MM.1S (cell line): ENCODE measurements at regions not wholly inside any gene's neighbourhood (a gene's known extent, or its start where the extent isn't known, plus 50 kb on each side); places are given as distances from the start of the nearest gene placed in this dataset.

ENCODE experiments used
- DNase-seq: peaks from one replicate; pipeline ENCODE4 v3.0.0-alpha.2; 2015
- H2AFZ ChIP-seq: fragments of 300-600 bp; sonication (generic); 2 replicates; pipeline ENCODE4 v1.6.0; 2016; ENCODE audit warnings: antibody characterized with exemption, low read length
- H3F3A ChIP-seq: fragments of 300-600 bp; sonication (generic); 2 replicates; pipeline ENCODE4 v1.6.1; 2016; ENCODE audit warnings: mild to moderate bottlenecking, antibody characterized with exemption, low read length, moderate library complexity, mixed read lengths; ENCODE audit not compliant: insufficient read depth
- H3K27ac ChIP-seq: fragments of 300-600 bp; sonication (generic); 2 replicates; pipeline ENCODE4 v1.5.1; 2016; ENCODE audit warnings: mild to moderate bottlenecking, low read length
- H3K27me3 ChIP-seq: fragments of 300-600 bp; sonication (generic); replicated peaks from 2 replicates; pipeline ENCODE4 v1.6.0; 2016; ENCODE audit warnings: low read length; ENCODE audit not compliant: insufficient read depth
- H3K36me3 ChIP-seq: fragments of 300-600 bp; sonication (generic); replicated peaks from 2 replicates; pipeline ENCODE4 v1.6.1; 2016; ENCODE audit warnings: mild to moderate bottlenecking, low read length, mixed read lengths; ENCODE audit not compliant: insufficient read depth
- H3K4me1 ChIP-seq: fragments of 300-600 bp; sonication (generic); 2 replicates; pipeline ENCODE4 v1.6.1; 2016; ENCODE audit warnings: low read length, mixed read lengths
- H3K4me2 ChIP-seq: fragments of 300-600 bp; sonication (generic); 2 replicates; pipeline ENCODE4 v1.6.0; 2016; ENCODE audit warnings: low read depth, low read length
- H3K4me3 ChIP-seq: fragments of 300-600 bp; sonication (generic); 2 replicates; pipeline ENCODE4 v1.5.1; 2016; ENCODE audit warnings: low read length, mixed read lengths
- H3K79me2 ChIP-seq: fragments of 300-600 bp; sonication (generic); 2 replicates; pipeline ENCODE4 v1.6.1; 2016; ENCODE audit warnings: mixed run types, low read length, mixed read lengths
- H3K9ac ChIP-seq: fragments of 300-600 bp; sonication (generic); 2 replicates; pipeline ENCODE4 v1.6.1; 2016; ENCODE audit warnings: low read length, mixed read lengths
- H3K9me2 ChIP-seq: fragments of 300-600 bp; sonication (generic); replicated peaks from 2 replicates; pipeline ENCODE4 v1.6.1; 2016; ENCODE audit warnings: mild to moderate bottlenecking, low read length, mixed read lengths; ENCODE audit not compliant: insufficient read depth
- H3K9me3 ChIP-seq: fragments of 300-600 bp; sonication (generic); replicated peaks from 2 replicates; pipeline ENCODE4 v1.6.1; 2016; ENCODE audit warnings: mild to moderate bottlenecking, low read length, mixed read lengths; ENCODE audit not compliant: insufficient read depth
- H4K20me1 ChIP-seq: fragments of 300-600 bp; sonication (generic); 2 replicates; pipeline ENCODE4 v1.6.1; 2016; ENCODE audit warnings: mild to moderate bottlenecking, low read length, moderate library complexity, mixed read lengths; ENCODE audit not compliant: insufficient read depth
- CTCF ChIP-seq: fragments of 300-600 bp; sonication (generic); IDR thresholded peaks from 2 replicates; pipeline ENCODE4 v1.5.1; 2016; ENCODE audit warnings: antibody characterized with exemption, low read length, mixed read lengths
- EZH2 ChIP-seq: fragments of 300-600 bp; sonication (generic); optimal IDR thresholded peaks from 2 replicates; pipeline ENCODE3; 2017; ENCODE audit warnings: low read depth, mild to moderate bottlenecking, antibody characterized with exemption, low read length, mixed read lengths
- EZH2phosphoT487 ChIP-seq: fragments of 300-600 bp; sonication (generic); IDR thresholded peaks from 2 replicates; pipeline ENCODE4 v1.6.1; 2018; ENCODE audit warnings: antibody characterized with exemption, low read length

DNA sequence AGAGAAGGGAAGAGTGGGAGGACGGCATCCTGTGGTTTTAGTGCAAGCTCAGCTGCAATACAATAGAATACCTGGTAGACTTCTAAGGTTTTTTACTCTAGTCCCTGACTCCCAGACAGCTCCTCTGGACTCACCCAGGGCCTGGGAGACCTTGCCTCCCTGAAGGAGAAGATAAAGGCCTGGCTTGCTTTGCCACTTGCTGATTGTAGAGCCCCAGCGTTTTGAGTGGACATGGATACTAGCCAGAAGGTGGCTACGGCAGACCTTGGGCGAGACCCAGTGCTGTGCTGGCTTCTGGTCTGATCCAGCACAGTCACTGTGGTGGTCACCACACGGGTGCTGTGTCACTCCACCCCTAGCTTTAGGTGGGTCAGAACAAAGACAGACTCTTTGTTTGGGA lies 72.2 kb upstream of the TTC14 start:
- H3K4me1 ChIP-seq = no peaks in the 10 kb centered on the region
- H3K9me3 ChIP-seq = no peaks in the 10 kb centered on the region
- DNase-seq = no peak
- H3F3A ChIP-seq = no peaks in the 10 kb centered on the region
- no peak overlapping the region for H3K27ac ChIP-seq
- H3K4me3 ChIP-seq = no peak overlapping the region
- H3K27me3 ChIP-seq = no peaks in the 10 kb centered on the region
- H3K4me2 ChIP-seq = no peak overlapping the region
- no peaks in the 10 kb centered on the region for H4K20me1 ChIP-seq
- no peak overlapping the region for H3K9ac ChIP-seq
- H3K79me2 ChIP-seq = no peaks in the 10 kb centered on the region
- no peak overlapping the region for H2AFZ ChIP-seq
- TF ChIP-seq EZH2 (no peak), EZH2phosphoT487 (no peak), CTCF (no peak)
- H3K9me2 ChIP-seq = no peaks in the 10 kb centered on the region
- H3K36me3 ChIP-seq = no peaks in the 10 kb centered on the region

DNA sequence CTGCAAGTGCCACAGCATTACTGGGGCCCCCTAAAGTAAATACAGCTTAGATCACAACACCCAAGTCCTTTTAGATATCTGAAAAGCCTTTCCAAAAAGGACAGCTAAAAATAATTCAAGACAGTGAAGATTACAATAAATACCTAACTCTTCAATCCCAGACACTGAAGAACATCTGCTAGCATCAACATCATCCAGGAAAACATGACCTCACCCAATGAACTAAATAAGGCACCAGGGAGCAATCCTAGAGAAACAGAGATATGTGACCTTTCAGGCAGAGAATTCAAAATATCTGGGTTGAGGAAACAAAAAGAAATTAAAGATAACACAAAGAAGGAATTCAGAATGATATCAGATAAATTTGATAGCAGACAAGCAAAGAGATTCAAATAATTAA lies 71.7 kb upstream of the TTC14 start:
- Histone ChIP-seq H3K27me3 (no peaks in the 10 kb centered on the region), H3K4me3 (no peak overlapping the region), H3F3A (no peaks in the 10 kb centered on the region), H3K4me1 (no peaks in the 10 kb centered on the region), H4K20me1 (no peaks in the 10 kb centered on the region), H2AFZ (no peak overlapping the region), H3K79me2 (no peaks in the 10 kb centered on the region), H3K4me2 (no peak overlapping the region), H3K36me3 (no peaks in the 10 kb centered on the region), H3K27ac (no peak overlapping the region), H3K9ac (no peak overlapping the region; the same call in 1 of the 2 replicates), H3K9me2 (no peaks in the 10 kb centered on the region), H3K9me3 (no peaks in the 10 kb centered on the region)
- no peak for DNase-seq
- TF ChIP-seq EZH2phosphoT487 (no peak), CTCF (no peak), EZH2 (no peak)

DNA sequence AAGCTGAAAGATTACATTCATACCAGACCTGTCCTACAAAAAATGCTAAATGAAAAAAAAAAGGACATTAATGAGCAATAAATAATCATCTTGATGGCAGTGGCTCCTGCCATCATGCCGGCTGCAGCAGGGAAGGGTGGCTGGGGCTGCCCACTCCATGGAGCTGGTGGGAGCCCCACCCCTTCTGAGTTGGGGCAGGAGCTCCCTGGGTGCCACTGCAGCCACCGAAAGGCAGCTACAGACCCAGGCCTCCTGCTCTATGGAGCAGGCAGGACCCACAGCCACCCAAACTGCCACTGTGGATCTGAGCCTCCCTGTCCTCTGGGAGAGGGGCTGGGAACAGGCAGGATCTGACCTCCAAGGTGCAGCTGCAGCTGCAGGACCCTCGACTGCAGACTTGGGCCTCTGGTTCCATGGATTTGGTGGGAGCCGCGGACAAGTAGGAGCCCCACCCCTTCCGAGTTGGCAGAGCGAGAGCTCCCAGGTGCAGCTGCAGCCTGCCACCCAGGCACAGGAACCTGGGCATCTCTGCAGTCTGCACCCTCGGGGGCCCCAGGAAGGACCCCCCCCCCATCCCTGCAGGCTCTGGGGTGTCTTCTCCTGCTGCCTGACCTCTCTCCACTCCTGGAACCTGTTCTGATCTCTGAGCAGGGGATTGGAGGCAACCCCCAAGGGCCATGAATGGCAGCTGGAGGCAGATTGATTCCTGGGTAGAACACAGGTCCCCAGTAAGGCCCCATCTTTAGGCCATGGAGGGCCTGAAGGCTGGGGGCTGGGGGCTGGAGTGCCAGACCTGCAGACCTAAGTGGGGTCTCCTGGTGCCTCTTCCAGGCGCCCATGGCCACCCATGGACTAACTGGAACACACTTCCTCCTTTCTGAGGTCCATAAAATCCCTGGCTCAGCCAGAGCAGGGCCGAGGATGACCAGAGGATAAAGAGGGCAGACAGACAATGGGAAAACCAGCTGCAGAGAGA lies 70.4 kb upstream of the TTC14 start:
- H3K27me3 ChIP-seq = no peaks in the 10 kb centered on the region
- H3K9ac ChIP-seq = no peak overlapping the region
- no peaks in the 10 kb centered on the region for H3K9me3 ChIP-seq
- no peaks in the 10 kb centered on the region for H4K20me1 ChIP-seq
- no peak overlapping the region for H3K4me3 ChIP-seq
- no peak overlapping the region for H3K27ac ChIP-seq
- no peaks in the 10 kb centered on the region for H3K4me1 ChIP-seq
- no peak for DNase-seq
- no peaks in the 10 kb centered on the region for H3K36me3 ChIP-seq
- no peaks in the 10 kb centered on the region for H3F3A ChIP-seq
- no peaks in the 10 kb centered on the region for H3K79me2 ChIP-seq
- TF ChIP-seq EZH2phosphoT487 (no peak), EZH2 (no peak), CTCF (no peak)
- no peak overlapping the region for H2AFZ ChIP-seq
- no peaks in the 10 kb centered on the region for H3K9me2 ChIP-seq
- H3K4me2 ChIP-seq = no peak overlapping the region
